A549 (cell line): ENCODE measurements at regions not wholly inside any gene's neighbourhood (a gene's known extent, or its start where the extent isn't known, plus 50 kb on each side); places are given as distances from the start of the nearest gene placed in this dataset.

Experiments
- CTCF ChIP-seq: fragments of >200 bp; sonication (Bioruptor Twin); formaldehyde crosslinking; IDR thresholded peaks from 3 replicates; pipeline ENCODE4 v1.5.1; 2016
- ESRRA ChIP-seq: fragments of 150-350 bp; IDR thresholded peaks from 2 replicates; pipeline ENCODE4 v1.6.1; 2014; ENCODE audit warnings: mild to moderate bottlenecking, low read length, borderline replicate concordance
- ZFP36 ChIP-seq: fragments of 450-650 bp; IDR thresholded peaks from 2 replicates; pipeline ENCODE4 v1.6.1; 2014; ENCODE audit warnings: borderline replicate concordance; ENCODE audit not compliant: partially characterized antibody

GRCh38 chr6:140979642-140980091 is 1153.1 kb upstream of the GJE1 start:
- TF ChIP-seq CTCF (no peak), ESRRA (no peak), ZFP36 (no peak)
